HEK293 (cell line): ENCODE measurements at regions not wholly inside any gene's neighbourhood (a gene's known extent, or its start where the extent isn't known, plus 50 kb on each side); places are given as distances from the start of the nearest gene placed in this dataset.

Experiments used
- CTCF ChIP-seq: fragments of 450-650 bp; formaldehyde crosslinking; IDR thresholded peaks from 2 replicates; pipeline ENCODE4 v1.5.1; 2016; ENCODE audit warnings: missing biosample characterization, missing genetic modification characterization
- MEIS1 ChIP-seq: sonication (generic); formaldehyde crosslinking; IDR thresholded peaks from 2 replicates; pipeline ENCODE4 v1.8.1; 2022; ENCODE audit warnings: missing genetic modification reagents, mild to moderate bottlenecking, borderline replicate concordance
- ZNF169 ChIP-seq: fragments of 450-650 bp; formaldehyde crosslinking; IDR thresholded peaks from 2 replicates; pipeline ENCODE4 v1.5.1; 2016; ENCODE audit warnings: missing biosample characterization, missing genetic modification characterization
- ZNF624 ChIP-seq: fragments of 450-650 bp; formaldehyde crosslinking; IDR thresholded peaks from 2 replicates; pipeline ENCODE4 v1.5.1; 2017; ENCODE audit warnings: missing biosample characterization, missing genetic modification characterization

DNA sequence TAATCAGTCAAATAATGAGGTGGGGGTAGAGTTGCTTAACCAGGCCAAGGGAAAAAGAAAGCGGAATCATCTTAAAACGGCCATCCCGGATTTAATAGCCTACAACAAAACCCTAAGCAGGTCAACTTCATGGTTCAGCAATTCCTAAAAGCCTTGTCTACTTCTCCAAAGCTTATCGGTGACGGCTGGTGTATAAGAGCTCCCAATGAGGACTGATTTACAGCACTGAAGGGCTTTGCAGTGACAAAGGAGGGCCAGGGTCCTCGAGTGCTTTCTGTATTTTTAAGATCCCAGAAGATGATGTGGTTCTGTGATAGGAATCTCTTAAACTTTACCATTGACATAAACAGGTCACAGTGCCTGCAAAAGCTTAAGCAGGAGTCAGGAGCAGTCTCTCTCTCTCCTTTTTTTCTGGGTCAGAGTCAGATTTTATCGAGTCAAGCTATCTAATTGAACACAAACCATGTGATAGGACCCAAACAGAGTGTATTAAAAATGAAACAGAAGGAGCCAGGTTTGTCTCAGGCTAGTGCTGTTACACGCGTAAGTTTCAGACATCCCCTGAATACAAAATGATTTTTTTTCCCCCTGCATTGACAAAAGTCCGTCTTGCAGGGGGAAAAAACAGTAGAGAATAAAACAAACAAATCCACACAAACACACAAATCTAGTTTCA is 663.6 kb upstream of the ZNF608 start:
- TF ChIP-seq CTCF, result no peak
- no peak for TF ChIP-seq ZNF624 (tag by site-specific recombination)
- no peak for TF ChIP-seq ZNF169 (tag by site-specific recombination)
- TF ChIP-seq MEIS1 (CRISPR knock-in tag), result peak; percentile 54; the same call in 1 of the 2 replicates
